22Rv1 (cell line): ENCODE measurements at regions not wholly inside any gene's neighbourhood (a gene's known extent, or its start where the extent isn't known, plus 50 kb on each side); places are given as distances from the start of the nearest gene placed in this dataset.

Source experiments
- H3K27ac ChIP-seq: fragments of 450-650 bp; 2 replicates; pipeline ENCODE4 v1.5.1; 2017
- CTCF ChIP-seq: fragments of 450-650 bp; IDR thresholded peaks from 2 replicates; pipeline ENCODE4 v1.5.1; 2017; ENCODE audit warnings: mild to moderate bottlenecking
- ZFX ChIP-seq: fragments of 450-650 bp; IDR thresholded peaks from 2 replicates; pipeline ENCODE4 v1.6.1; 2017; ENCODE audit warnings: antibody characterized with exemption, borderline replicate concordance

GRCh38 chrX:97847885-97848679 lies 964.4 kb downstream of the RPA4 start:
- TF ChIP-seq ZFX (no peak), CTCF (no peak)

GRCh38 chrX:97849951-97850350 lies 966.2 kb downstream of the RPA4 start:
- no peak overlapping the region for H3K27ac ChIP-seq
- TF ChIP-seq ZFX: no peak
- TF ChIP-seq CTCF: no peak

More at GRCh38 chrX:97847885-97848679, 964.4 kb downstream of the RPA4 start:
- no peak overlapping the region for H3K27ac ChIP-seq

GRCh38 chrX:97850911-97851310 lies 967.2 kb downstream of the RPA4 start:
- no peak for TF ChIP-seq ZFX
- no peak for TF ChIP-seq CTCF

GRCh38 chrX:97854086-97854485 lies 970.4 kb downstream of the RPA4 start:
- no peak for TF ChIP-seq ZFX
- TF ChIP-seq CTCF: no peak
- H3K27ac ChIP-seq: no peak overlapping the region

More at GRCh38 chrX:97850911-97851310, 967.2 kb downstream of the RPA4 start:
- no peak overlapping the region for H3K27ac ChIP-seq

- no peak for TF ChIP-seq CTCF
- TF ChIP-seq ZFX: no peak
- H3K27ac ChIP-seq: no peak overlapping the region
Measured at GRCh38 chrX:97858592-97858991, 974.9 kb downstream of the RPA4 start.

- no peak for TF ChIP-seq CTCF
- no peak for TF ChIP-seq ZFX
- no peak overlapping the region for H3K27ac ChIP-seq
Measured at GRCh38 chrX:97860226-97860625, 976.5 kb downstream of the RPA4 start.

- TF ChIP-seq ZFX: no peak
- no peak for TF ChIP-seq CTCF
- no peak overlapping the region for H3K27ac ChIP-seq
Measured at GRCh38 chrX:97863261-97863660, 979.6 kb downstream of the RPA4 start.
